ENCODE measurements at regions not wholly inside any gene's neighbourhood (a gene's known extent, or its start where the extent isn't known, plus 50 kb on each side); places are given as distances from the start of the nearest gene placed in this dataset.

DNA sequence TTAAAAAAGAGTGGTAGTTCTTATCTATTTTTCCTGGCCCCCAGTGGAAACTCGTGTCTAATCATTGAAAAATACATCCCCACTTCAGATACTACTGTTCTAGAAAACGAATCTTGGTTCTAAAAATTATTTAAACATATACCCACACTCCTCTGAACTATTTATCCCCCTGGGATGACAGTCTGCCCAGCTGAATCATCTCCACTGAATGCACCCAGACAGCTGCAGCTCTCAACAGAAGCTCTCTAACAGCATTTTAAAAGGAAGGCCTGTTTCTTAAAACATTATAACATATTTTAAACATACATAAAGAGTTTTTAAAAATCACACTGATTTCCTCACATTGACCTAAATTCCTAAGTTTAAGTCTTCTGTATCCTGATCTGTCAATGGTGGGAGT is 544.6 kb upstream of the PHF14 start:
- Mint-ChIP-seq H3K36me3 (ENCODE audit: low read depth) (no peaks in the 10 kb centered on the region), H3K4me3 (no peak overlapping the region), H3K4me1 (ENCODE audit: low read depth) (no peaks in the 10 kb centered on the region), H3K9me3 (peaks cover 4% of the 10 kb centered on the region), H3K27ac (no peak overlapping the region), H3K27me3 (no peaks in the 10 kb centered on the region)
- ATAC-seq (ENCODE audit: poor library complexity): no peak
- Histone ChIP-seq H3K4me1 (ENCODE audit: insufficient read depth, low read length) (no peaks in the 10 kb centered on the region), H3K27me3 (ENCODE audit: control insufficient read depth in 1 of 2, insufficient read depth in 2 of 2, low read length in 2 of 2) (no peaks in the 10 kb centered on the region), H3K36me3 (ENCODE audit: insufficient read depth, low read length) (no peaks in the 10 kb centered on the region), H3K9me3 (ENCODE audit: control insufficient read depth in 1 of 2, insufficient read depth in 1 of 2, low read length in 2 of 2) (no peaks in the 10 kb centered on the region), H3K27ac (ENCODE audit: low read depth in 1 of 2, low read length in 2 of 2) (no peak overlapping the region), H3K4me3 (ENCODE audit: low read length) (no peak overlapping the region)
- ChIA-PET POLR2A (no interaction called here), CTCF (no interaction called here)
- no peak for TF ChIP-seq CTCF (IDR thresholded peaks at IDR 0.05)
- intact Hi-C loops (cut with DNase I, micrococcal nuclease): no loop called here
- no peak for DNase-seq

GRCh38 chr7:10429511-10429910 is 544.2 kb upstream of the PHF14 start:
- Mint-ChIP-seq H3K27ac (no peak overlapping the region), H3K27me3 (no peaks in the 10 kb centered on the region), H3K4me1 (ENCODE audit: low read depth) (no peaks in the 10 kb centered on the region), H3K36me3 (ENCODE audit: low read depth) (no peaks in the 10 kb centered on the region), H3K4me3 (no peak overlapping the region), H3K9me3 (peaks cover 4% of the 10 kb centered on the region)
- DNase-seq (no peak), ATAC-seq (ENCODE audit: poor library complexity) (no peak)
- no peaks in the 10 kb centered on the region for H3K4me1 ChIP-seq (ENCODE audit: insufficient read depth, low read length)
- intact Hi-C loops (cut with DNase I, micrococcal nuclease): no loop called here
- POLR2A ChIA-PET: no interaction called here
- H3K27me3 ChIP-seq (ENCODE audit: control insufficient read depth in 1 of 2, insufficient read depth in 2 of 2, low read length in 2 of 2): no peaks in the 10 kb centered on the region
- no peak overlapping the region for H3K27ac ChIP-seq (ENCODE audit: low read depth in 1 of 2, low read length in 2 of 2)
- no peaks in the 10 kb centered on the region for H3K9me3 ChIP-seq (ENCODE audit: control insufficient read depth in 1 of 2, insufficient read depth in 1 of 2, low read length in 2 of 2)
- no peaks in the 10 kb centered on the region for H3K36me3 ChIP-seq (ENCODE audit: insufficient read depth, low read length)
- TF ChIP-seq CTCF (IDR thresholded peaks at IDR 0.05): no peak
- H3K4me3 ChIP-seq (ENCODE audit: low read length): no peak overlapping the region
- CTCF ChIA-PET: no interaction called here

DNA sequence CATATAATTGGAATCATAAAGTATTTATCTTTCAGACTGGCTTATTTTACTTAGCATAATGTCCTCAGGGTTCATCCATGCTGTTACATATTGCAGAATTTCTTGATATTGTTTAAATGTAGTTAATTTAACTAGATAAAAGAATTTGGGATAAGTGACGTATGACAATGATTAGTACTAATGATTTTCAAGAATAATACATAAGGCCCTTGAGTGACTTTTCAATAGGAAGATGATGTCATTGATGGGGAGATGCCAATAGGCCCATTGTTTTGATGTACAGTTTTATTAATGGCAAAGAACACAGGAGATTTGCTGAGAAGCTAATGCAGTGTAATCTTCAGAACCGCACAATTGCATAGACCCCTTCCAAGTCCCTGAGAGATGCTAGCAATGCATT is 537.4 kb upstream of the PHF14 start:
- Histone ChIP-seq H3K27me3 (ENCODE audit: control insufficient read depth in 1 of 2, insufficient read depth in 2 of 2, low read length in 2 of 2) (no peaks in the 10 kb centered on the region), H3K27ac (ENCODE audit: low read depth in 1 of 2, low read length in 2 of 2) (no peak overlapping the region), H3K36me3 (ENCODE audit: insufficient read depth, low read length) (no peaks in the 10 kb centered on the region), H3K4me3 (ENCODE audit: low read length) (no peak overlapping the region), H3K9me3 (ENCODE audit: control insufficient read depth in 1 of 2, insufficient read depth in 1 of 2, low read length in 2 of 2) (peaks cover 0 to 3% of the 10 kb centered on the region in 2 experiments), H3K4me1 (ENCODE audit: insufficient read depth, low read length) (no peaks in the 10 kb centered on the region)
- intact Hi-C loops (cut with DNase I, micrococcal nuclease): no loop called here
- Mint-ChIP-seq H3K36me3 (ENCODE audit: low read depth) (no peaks in the 10 kb centered on the region), H3K4me1 (ENCODE audit: low read depth) (no peaks in the 10 kb centered on the region), H3K9me3 (peaks cover 5% of the 10 kb centered on the region), H3K4me3 (no peak overlapping the region), H3K27me3 (no peaks in the 10 kb centered on the region), H3K27ac (no peak overlapping the region)
- DNase-seq (no peak), ATAC-seq (ENCODE audit: poor library complexity) (no peak)
- POLR2A ChIA-PET: no interaction called here
- no peak for TF ChIP-seq CTCF (IDR thresholded peaks at IDR 0.05)
- CTCF ChIA-PET: no interaction called here
